ENCODE measurements at regions not wholly inside any gene's neighbourhood (a gene's known extent, or its start where the extent isn't known, plus 50 kb on each side); places are given as distances from the start of the nearest gene placed in this dataset.

DNA sequence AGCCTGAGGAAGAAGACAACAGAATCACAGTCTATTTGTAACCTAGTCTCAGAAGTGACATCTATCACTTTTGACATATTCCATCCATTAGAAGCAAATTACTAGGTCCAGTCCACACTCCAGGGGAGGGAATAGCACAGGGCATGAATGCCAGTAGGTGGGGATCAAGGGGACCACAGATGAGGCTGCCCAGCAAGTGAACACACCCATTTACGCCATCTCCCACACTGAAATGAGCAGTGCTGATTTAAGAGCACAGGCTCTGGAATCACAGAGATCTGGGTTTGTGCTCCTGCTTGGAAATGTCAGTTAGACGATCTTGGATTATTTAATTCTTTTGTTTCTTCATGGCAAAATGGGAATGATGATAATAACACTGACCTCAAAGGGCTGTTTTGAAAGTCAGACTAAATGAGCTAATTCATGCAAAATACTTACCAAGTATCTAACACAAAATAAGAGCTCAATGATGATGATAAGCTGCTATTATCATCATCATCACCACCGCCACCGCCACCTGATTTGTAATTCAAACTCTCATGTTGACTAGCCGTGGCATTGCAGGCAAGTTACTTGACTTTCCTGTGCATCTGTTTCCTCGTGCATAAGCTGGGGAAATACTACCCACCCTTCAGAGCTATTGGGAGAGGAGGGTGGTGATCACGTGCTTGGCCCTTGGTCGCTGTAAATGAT is 138.9 kb upstream of the KLF14 start:
- ChIA-PET CTCF (interaction anchor here (1.2 to 4.3 kb wide), 5 partner anchors 14 to 196 kb away, joined by 3 to 25 read pairs (median 7); no protein-coding TSS in a partner anchor), POLR2A (no interaction called here)
- Histone ChIP-seq H3K36me3 (ENCODE audit: control insufficient read depth in 2 of 2, extremely low read depth in 1 of 2, insufficient read depth in 2 of 2, low read length in 2 of 2) (peaks cover 19 to 23% of the 10 kb centered on the region in 2 experiments), H3K4me2 (ENCODE audit: insufficient read depth, low read length) (no peak overlapping the region), H3K4me1 (ENCODE audit: control insufficient read depth, extremely low read depth, insufficient read depth, low read length) (no peaks in the 10 kb centered on the region), H3K27ac (ENCODE audit: insufficient read depth, low read depth, low read length) (no peak overlapping the region), H2AFZ (ENCODE audit: low read depth, low read length) (no peak overlapping the region), H3K9me3 (replicated peaks; ENCODE audit: control insufficient read depth, insufficient read depth, low read length) (no peaks in the 10 kb centered on the region), H3K9ac (replicated peaks; ENCODE audit: extremely low read depth, insufficient read depth, low read length) (no peak overlapping the region), H3K79me2 (ENCODE audit: control insufficient read depth, insufficient read depth, low read length) (peaks cover 38% of the 10 kb centered on the region), H3K27me3 (ENCODE audit: control insufficient read depth in 2 of 2, insufficient read depth in 2 of 2, low read length in 2 of 2) (no peaks in the 10 kb centered on the region), H3K4me3 (replicated peaks in 1 of 3; ENCODE audit: insufficient read depth in 1 of 3, low read depth in 1 of 3, low read length in 3 of 3) (no peak overlapping the region), H4K20me1 (replicated peaks; ENCODE audit: control insufficient read depth, extremely low read depth, insufficient read depth, low read length) (no peaks in the 10 kb centered on the region), H3K9me1 (replicated peaks; ENCODE audit: control insufficient read depth, extremely low read depth, insufficient read depth, low read length) (no peaks in the 10 kb centered on the region)
- BruUV-seq (replicated peaks): no TSS peak
- dilution Hi-C loops (cut with MboI; ENCODE audit: extremely low pct_ligation_motif_present, low sequenced_read_pairs): no loop called here
- intact Hi-C loops (cut with micrococcal nuclease): no loop called here
- DNase-seq (ENCODE audit: low read depth, low spot score) (no peak), FAIRE-seq (peak; percentile 46)
- TF ChIP-seq POLR2A (IDR thresholded peaks at IDR 0.05; ENCODE audit: low read depth, low read length) (peak; percentile 64), GATA2 (IDR thresholded peaks at IDR 0.05; ENCODE audit: insufficient read depth, insufficient read length, low read depth, low read length) (no peak), POLR2AphosphoS5 (IDR thresholded peaks at IDR 0.05; ENCODE audit: insufficient read depth, low read depth, low read length) (peak; percentile 61)
- TF ChIP-seq, protein P1, sequence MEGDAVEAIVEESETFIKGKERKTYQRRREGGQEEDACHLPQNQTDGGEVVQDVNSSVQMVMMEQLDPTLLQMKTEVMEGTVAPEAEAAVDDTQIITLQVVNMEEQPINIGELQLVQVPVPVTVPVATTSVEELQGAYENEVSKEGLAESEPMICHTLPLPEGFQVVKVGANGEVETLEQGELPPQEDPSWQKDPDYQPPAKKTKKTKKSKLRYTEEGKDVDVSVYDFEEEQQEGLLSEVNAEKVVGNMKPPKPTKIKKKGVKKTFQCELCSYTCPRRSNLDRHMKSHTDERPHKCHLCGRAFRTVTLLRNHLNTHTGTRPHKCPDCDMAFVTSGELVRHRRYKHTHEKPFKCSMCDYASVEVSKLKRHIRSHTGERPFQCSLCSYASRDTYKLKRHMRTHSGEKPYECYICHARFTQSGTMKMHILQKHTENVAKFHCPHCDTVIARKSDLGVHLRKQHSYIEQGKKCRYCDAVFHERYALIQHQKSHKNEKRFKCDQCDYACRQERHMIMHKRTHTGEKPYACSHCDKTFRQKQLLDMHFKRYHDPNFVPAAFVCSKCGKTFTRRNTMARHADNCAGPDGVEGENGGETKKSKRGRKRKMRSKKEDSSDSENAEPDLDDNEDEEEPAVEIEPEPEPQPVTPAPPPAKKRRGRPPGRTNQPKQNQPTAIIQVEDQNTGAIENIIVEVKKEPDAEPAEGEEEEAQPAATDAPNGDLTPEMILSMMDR (IDR thresholded peaks at IDR 0.05; ENCODE audit: extremely low read depth in 1 of 2, insufficient read depth in 1 of 2, low read depth in 1 of 2, low read length in 2 of 2): no peak
